HEK293 (cell line): ENCODE measurements at regions not wholly inside any gene's neighbourhood (a gene's known extent, or its start where the extent isn't known, plus 50 kb on each side); places are given as distances from the start of the nearest gene placed in this dataset.

ENCODE experiments used
- CTCF ChIA-PET: fragments of 350-600 bp; formaldehyde crosslinking; extraction: SDS; loops from one replicate; lab custom pipeline; 2021; ENCODE audit warnings: antibody characterized with exemption; lab: Yijun Ruan, JAX
- POLR2A ChIA-PET: fragments of 300-600 bp; formaldehyde crosslinking; extraction: SDS; loops from one replicate; lab custom pipeline; 2020; ENCODE audit warnings: antibody characterized with exemption, inconsistent platforms; lab: Yijun Ruan, JAX
- H3K27ac ChIP-seq: fragments of 200-500 bp; sonication (Bioruptor generic); 2 replicates; pipeline ENCODE4 v1.5.1; 2014; ENCODE audit warnings: low read depth, low read length, control low read depth, inconsistent platforms; ENCODE audit errors: extremely low read depth
- H3K36me3 ChIP-seq, 2 experiments: fragments of 200-500 bp in 1 of 2; sonication (Bioruptor generic) in 1 of 2; 1 replicate in 1 of 2; 2 replicates in 1 of 2; pipeline ENCODE4 v1.5.1; 2014 to 2017; ENCODE audit warnings: inconsistent platforms in 2 of 2, low read length in 2 of 2; ENCODE audit not compliant: control insufficient read depth in 2 of 2, insufficient read depth in 1 of 2
- H3K4me1 ChIP-seq: fragments of 200-500 bp; sonication (Bioruptor generic); 2 replicates; pipeline ENCODE4 v1.5.1; 2014; ENCODE audit warnings: mild to moderate bottlenecking, low read length, inconsistent platforms; ENCODE audit not compliant: control insufficient read depth, insufficient read depth
- H3K4me3 ChIP-seq: 2 replicates; pipeline ENCODE4 v1.5.1; 2011; ENCODE audit warnings: low read depth, mild to moderate bottlenecking, control low read depth, low read length, moderate library complexity
- H3K9me3 ChIP-seq: fragments of 200-500 bp; sonication (Bioruptor generic); 2 replicates; pipeline ENCODE4 v1.5.1; 2014; ENCODE audit warnings: low read depth, low read length, inconsistent platforms; ENCODE audit not compliant: control insufficient read depth, insufficient read depth
- AEBP2 ChIP-seq: fragments of 450-650 bp; formaldehyde crosslinking; IDR thresholded peaks from 2 replicates; pipeline ENCODE4 v1.5.1; 2016; ENCODE audit warnings: missing biosample characterization, missing genetic modification characterization, borderline replicate concordance
- HIC1 ChIP-seq: fragments of 450-650 bp; formaldehyde crosslinking; IDR thresholded peaks from 2 replicates; pipeline ENCODE4 v1.5.1; 2016; ENCODE audit warnings: missing biosample characterization, missing genetic modification characterization
- INSM2 ChIP-seq: fragments of 450-650 bp; formaldehyde crosslinking; IDR thresholded peaks from 2 replicates; pipeline ENCODE4 v1.5.1; 2016; ENCODE audit warnings: missing biosample characterization, missing genetic modification characterization
- KLF10 ChIP-seq: fragments of 450-650 bp; IDR thresholded peaks from 2 replicates; pipeline ENCODE4 v1.5.1; 2018; ENCODE audit warnings: missing biosample characterization, mild to moderate bottlenecking, missing genetic modification characterization
- KLF9 ChIP-seq: fragments of 450-650 bp; formaldehyde crosslinking; IDR thresholded peaks from 2 replicates; pipeline ENCODE4 v1.5.1; 2016; ENCODE audit warnings: missing biosample characterization, missing genetic modification characterization, low read depth
- REPIN1 ChIP-seq: fragments of 450-650 bp; formaldehyde crosslinking; IDR thresholded peaks from 2 replicates; pipeline ENCODE4 v1.5.1; 2017; ENCODE audit warnings: missing biosample characterization, missing genetic modification characterization, low read depth
- TCF7L2 ChIP-seq: IDR thresholded peaks from 2 replicates; pipeline ENCODE4 v1.6.1; 2011; ENCODE audit warnings: low read depth, mild to moderate bottlenecking, inconsistent platforms, low read length, moderate library complexity, borderline replicate concordance
- ZEB2 ChIP-seq: fragments of 450-650 bp; formaldehyde crosslinking; IDR thresholded peaks from 2 replicates; pipeline ENCODE4 v1.5.1; 2016; ENCODE audit warnings: missing biosample characterization, missing genetic modification characterization
- ZFP41 ChIP-seq: fragments of 450-650 bp; formaldehyde crosslinking; IDR thresholded peaks from 2 replicates; pipeline ENCODE4 v1.5.1; 2016; ENCODE audit warnings: missing biosample characterization, missing genetic modification characterization, borderline replicate concordance
- ZNF16 ChIP-seq: fragments of 450-650 bp; formaldehyde crosslinking; IDR thresholded peaks from 2 replicates; pipeline ENCODE4 v1.5.1; 2016; ENCODE audit warnings: low read depth, missing biosample characterization, missing genetic modification characterization
- ZNF169 ChIP-seq: fragments of 450-650 bp; formaldehyde crosslinking; IDR thresholded peaks from 2 replicates; pipeline ENCODE4 v1.5.1; 2016; ENCODE audit warnings: missing biosample characterization, missing genetic modification characterization
- ZNF202 ChIP-seq: fragments of 450-650 bp; formaldehyde crosslinking; IDR thresholded peaks from 2 replicates; pipeline ENCODE4 v1.5.1; 2016; ENCODE audit warnings: missing biosample characterization, missing genetic modification characterization, borderline replicate concordance
- ZNF292 ChIP-seq: fragments of 450-650 bp; formaldehyde crosslinking; IDR thresholded peaks from 2 replicates; pipeline ENCODE4 v1.5.1; 2016; ENCODE audit warnings: low read depth, missing biosample characterization, missing genetic modification characterization, borderline replicate concordance
- ZNF341 ChIP-seq: fragments of 450-650 bp; formaldehyde crosslinking; IDR thresholded peaks from 2 replicates; pipeline ENCODE4; 2016; ENCODE audit warnings: low read depth, missing biosample characterization, missing genetic modification characterization
- ZNF394 ChIP-seq: fragments of 450-650 bp; formaldehyde crosslinking; IDR thresholded peaks from 2 replicates; pipeline ENCODE4 v1.5.1; 2016; ENCODE audit warnings: missing biosample characterization, missing genetic modification characterization, mild to moderate bottlenecking, moderate library complexity, borderline replicate concordance
- ZNF558 ChIP-seq: fragments of 450-650 bp; formaldehyde crosslinking; IDR thresholded peaks from 2 replicates; pipeline ENCODE4 v1.5.1; 2016; ENCODE audit warnings: missing biosample characterization, missing genetic modification characterization
- ZNF561 ChIP-seq: fragments of 450-650 bp; IDR thresholded peaks from 2 replicates; pipeline ENCODE4 v1.5.1; 2018; ENCODE audit warnings: missing biosample characterization, missing genetic modification characterization, borderline replicate concordance
- ZNF585B ChIP-seq: fragments of 450-650 bp; formaldehyde crosslinking; IDR thresholded peaks from 2 replicates; pipeline ENCODE4 v1.5.1; 2016; ENCODE audit warnings: missing biosample characterization, missing genetic modification characterization
- ZNF626 ChIP-seq: fragments of 450-650 bp; sonication (Bioruptor Pico); formaldehyde crosslinking; IDR thresholded peaks from 2 replicates; pipeline ENCODE4 v1.5.1; 2018; ENCODE audit warnings: missing biosample characterization, missing genetic modification characterization, inconsistent platforms
- ZNF660 ChIP-seq: fragments of 450-650 bp; IDR thresholded peaks from 2 replicates; pipeline ENCODE4 v1.5.1; 2018; ENCODE audit warnings: missing biosample characterization, mild to moderate bottlenecking, missing genetic modification characterization
- ZNF701 ChIP-seq: fragments of 450-650 bp; formaldehyde crosslinking; IDR thresholded peaks from 2 replicates; pipeline ENCODE4 v1.5.1; 2016; ENCODE audit warnings: missing biosample characterization, missing genetic modification characterization
- TF ChIP-seq, protein P1 (sequence below): IDR thresholded peaks from 2 replicates; pipeline ENCODE4 v1.6.1; 2011; ENCODE audit warnings: mild to moderate bottlenecking, low read depth, low read length, borderline replicate concordance
- TF ChIP-seq, protein P2 (sequence below): fragments of 450-650 bp; formaldehyde crosslinking; IDR thresholded peaks from 2 replicates; pipeline ENCODE4 v1.5.1; 2016; ENCODE audit warnings: missing biosample characterization, missing genetic modification characterization

- no peak for TF ChIP-seq ZFP41 (tag by site-specific recombination)
- no peak for TF ChIP-seq ZNF561 (tag by site-specific recombination)
- TF ChIP-seq ZNF169 (tag by site-specific recombination) = no peak
- TF ChIP-seq, protein P1, sequence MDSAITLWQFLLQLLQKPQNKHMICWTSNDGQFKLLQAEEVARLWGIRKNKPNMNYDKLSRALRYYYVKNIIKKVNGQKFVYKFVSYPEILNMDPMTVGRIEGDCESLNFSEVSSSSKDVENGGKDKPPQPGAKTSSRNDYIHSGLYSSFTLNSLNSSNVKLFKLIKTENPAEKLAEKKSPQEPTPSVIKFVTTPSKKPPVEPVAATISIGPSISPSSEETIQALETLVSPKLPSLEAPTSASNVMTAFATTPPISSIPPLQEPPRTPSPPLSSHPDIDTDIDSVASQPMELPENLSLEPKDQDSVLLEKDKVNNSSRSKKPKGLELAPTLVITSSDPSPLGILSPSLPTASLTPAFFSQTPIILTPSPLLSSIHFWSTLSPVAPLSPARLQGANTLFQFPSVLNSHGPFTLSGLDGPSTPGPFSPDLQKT = no peak
- TF ChIP-seq, protein P2, sequence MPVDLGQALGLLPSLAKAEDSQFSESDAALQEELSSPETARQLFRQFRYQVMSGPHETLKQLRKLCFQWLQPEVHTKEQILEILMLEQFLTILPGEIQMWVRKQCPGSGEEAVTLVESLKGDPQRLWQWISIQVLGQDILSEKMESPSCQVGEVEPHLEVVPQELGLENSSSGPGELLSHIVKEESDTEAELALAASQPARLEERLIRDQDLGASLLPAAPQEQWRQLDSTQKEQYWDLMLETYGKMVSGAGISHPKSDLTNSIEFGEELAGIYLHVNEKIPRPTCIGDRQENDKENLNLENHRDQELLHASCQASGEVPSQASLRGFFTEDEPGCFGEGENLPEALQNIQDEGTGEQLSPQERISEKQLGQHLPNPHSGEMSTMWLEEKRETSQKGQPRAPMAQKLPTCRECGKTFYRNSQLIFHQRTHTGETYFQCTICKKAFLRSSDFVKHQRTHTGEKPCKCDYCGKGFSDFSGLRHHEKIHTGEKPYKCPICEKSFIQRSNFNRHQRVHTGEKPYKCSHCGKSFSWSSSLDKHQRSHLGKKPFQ = no peak
- no peak for TF ChIP-seq ZNF626 (tag by site-specific recombination)
- TF ChIP-seq ZNF558 (tag by site-specific recombination) = no peak
Measured at GRCh38 chr2:166773308-166773949, 114.9 kb upstream of the XIRP2 start (continued).

DNA sequence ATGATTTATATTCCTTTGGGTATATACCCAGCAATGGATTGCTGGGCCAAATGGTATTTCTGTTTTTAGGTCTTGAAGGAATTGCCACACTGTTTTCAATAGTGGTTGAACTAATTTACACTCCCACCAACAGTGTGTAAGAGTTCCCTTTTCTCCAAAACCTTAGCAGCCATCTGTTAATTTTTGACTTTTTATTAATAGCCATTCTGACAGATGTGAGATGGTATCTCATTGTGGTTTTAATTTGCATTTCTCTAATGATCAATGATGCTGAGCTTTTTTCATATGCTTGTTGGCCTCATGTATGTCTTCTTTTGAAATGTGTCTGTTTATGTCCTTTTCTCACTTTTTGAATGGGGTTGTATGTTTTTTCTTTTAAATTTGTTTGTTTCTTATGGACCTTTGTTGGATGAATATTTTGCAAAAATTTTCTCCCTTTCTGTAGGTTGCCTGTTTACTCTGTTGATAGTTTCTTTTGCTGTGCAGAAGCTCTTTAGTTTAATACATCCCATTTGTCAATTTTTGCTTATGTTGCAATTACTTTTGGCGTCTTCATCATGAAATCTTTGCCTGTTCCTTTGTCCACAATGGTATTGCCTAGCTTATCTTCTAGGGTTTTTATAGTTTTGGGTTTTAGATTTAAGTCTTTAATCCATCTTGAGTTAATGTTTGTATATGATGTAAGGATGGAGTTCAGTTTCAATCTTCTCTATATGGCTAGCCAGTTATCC, 119.7 kb upstream of the XIRP2 start:
- no peaks in the 10 kb centered on the region for H3K4me1 ChIP-seq
- ChIA-PET POLR2A (no interaction called here), CTCF (interaction anchor here (0.7 kb wide), 1 partner anchor 295 kb away, joined by 3 read pairs; no protein-coding TSS in a partner anchor)
- no peak for TF ChIP-seq ZNF341 (tag by site-specific recombination)
- no peak for TF ChIP-seq KLF10 (tag by site-specific recombination)
- TF ChIP-seq KLF9 (tag by site-specific recombination) = no peak
- no peak for TF ChIP-seq ZNF16 (tag by site-specific recombination)
- TF ChIP-seq ZNF701 (tag by site-specific recombination) = no peak
- TF ChIP-seq INSM2 = no peak
- TF ChIP-seq TCF7L2 = no peak
- no peak for TF ChIP-seq HIC1 (tag by site-specific recombination)
- no peak for TF ChIP-seq ZNF202
- TF ChIP-seq ZNF292 (tag by site-specific recombination) = no peak
- TF ChIP-seq AEBP2 (tag by site-specific recombination) = no peak
- TF ChIP-seq ZNF660 (tag by site-specific recombination) = no peak
- TF ChIP-seq ZNF394 (tag by site-specific recombination) = no peak
- TF ChIP-seq ZNF585B (tag by site-specific recombination) = no peak
- TF ChIP-seq ZEB2 (tag by site-specific recombination) = no peak
- TF ChIP-seq REPIN1 (tag by site-specific recombination) = no peak

More for the DNA sequence above, 119.7 kb upstream of the XIRP2 start:
- Histone ChIP-seq H3K4me3 (no peak overlapping the region), H3K27ac (no peak overlapping the region), H3K9me3 (no peaks in the 10 kb centered on the region), H3K36me3 (no peaks in the 10 kb centered on the region)
